Left lobe of liver (tissue), 2 donors: ENCODE measurements at regions not wholly inside any gene's neighbourhood (a gene's known extent, or its start where the extent isn't known, plus 50 kb on each side); places are given as distances from the start of the nearest gene placed in this dataset.
A peak's percentile ranks its signal among the peaks of the same experiment; 100 is the strongest.
"Not testable (repeated sequence)": the region's sequence is repeated elsewhere in the genome, so short reads cannot be mapped to it uniquely, and the experiment has no call there.

ENCODE experiments used
- ATAC-seq: fragments of 200-7000 bp; cut with Tn5 transposase; one replicate; pipeline ENCODE4 v1.9.1; 2020; ENCODE audit warnings: mild to moderate bottlenecking, moderate library complexity
- DNase-seq: peaks from one replicate; pipeline ENCODE4 v3.0.0-alpha.2; 2020; ENCODE audit warnings: low spot score
- donor health status: DM: no; HTN: no; CAD: no; lungs with moderate emphysema.
- donor health status: DM: no; HTN: yes; CAD: no.

DNA sequence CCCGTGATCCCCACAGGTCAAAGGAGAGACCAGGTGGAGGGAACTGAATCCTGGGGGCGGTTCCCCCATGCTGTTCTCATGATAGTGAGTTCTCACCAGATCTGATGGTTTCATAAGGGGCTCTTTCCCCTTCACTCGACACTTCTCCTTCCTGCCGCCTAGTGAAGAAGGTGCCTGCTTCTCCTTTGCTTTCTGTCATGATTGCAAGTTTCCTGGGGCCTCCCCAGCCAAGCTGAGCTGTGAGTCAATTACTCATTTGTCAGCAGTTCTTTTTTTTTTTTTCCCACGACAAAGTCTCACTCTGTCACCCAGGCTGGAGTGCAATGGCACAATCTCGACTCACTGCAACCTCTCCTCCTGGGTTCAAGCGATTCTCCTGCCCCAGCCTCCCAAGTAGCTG, 1530.4 kb downstream of the BRD1 start:
- ATAC-seq (no peak), DNase-seq (no peak)

GRCh38 chr22:48289954-48290353, 1527.5 kb downstream of the TBC1D22A start:
- not testable (repeated sequence) for ATAC-seq, DNase-seq

GRCh38 chr22:48288376-48288940, 1526.0 kb downstream of the TBC1D22A start:
- ATAC-seq (no peak), DNase-seq (no peak)

- ATAC-seq (no peak), DNase-seq (no peak)
Measured at GRCh38 chr22:48287031-48287430, 1524.6 kb downstream of the TBC1D22A start.

- ATAC-seq, result no peak
- DNase-seq, result no peak
Measured at GRCh38 chr22:48284671-48285070, 1522.2 kb downstream of the TBC1D22A start.

DNA sequence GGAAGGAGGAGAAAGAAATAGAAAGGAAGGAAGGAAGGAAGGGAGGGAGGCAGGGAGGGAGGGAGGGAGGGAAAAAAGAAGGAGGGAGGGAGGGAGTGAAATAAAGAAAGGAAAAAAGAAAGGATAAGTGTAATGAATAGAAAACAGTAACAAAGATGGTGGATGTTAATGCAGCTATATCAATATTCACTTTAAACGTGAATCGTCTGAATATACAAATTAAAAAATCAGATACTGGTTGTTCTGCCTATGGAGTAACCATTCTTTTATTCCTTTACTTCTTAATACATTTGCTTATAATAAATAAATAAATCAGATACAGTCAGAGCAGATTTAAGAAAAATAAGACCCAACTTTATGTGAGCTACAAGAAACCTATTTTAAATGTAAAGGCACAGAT, 1520.4 kb downstream of the TBC1D22A start:
- DNase-seq (no peak), ATAC-seq (no peak)

GRCh38 chr22:48279461-48279756, 1517.0 kb downstream of the TBC1D22A start:
- ATAC-seq (no peak), DNase-seq (no peak)

GRCh38 chr22:48278620-48279460, 1516.4 kb downstream of the TBC1D22A start:
- ATAC-seq (no peak), DNase-seq (no peak)

GRCh38 chr22:48277868-48278581, 1515.6 kb downstream of the TBC1D22A start:
- DNase-seq (no peak), ATAC-seq (no peak)

GRCh38 chr22:48276994-48277867, 1514.8 kb downstream of the TBC1D22A start:
- ATAC-seq (peak; percentile 26), DNase-seq (no peak)

DNA sequence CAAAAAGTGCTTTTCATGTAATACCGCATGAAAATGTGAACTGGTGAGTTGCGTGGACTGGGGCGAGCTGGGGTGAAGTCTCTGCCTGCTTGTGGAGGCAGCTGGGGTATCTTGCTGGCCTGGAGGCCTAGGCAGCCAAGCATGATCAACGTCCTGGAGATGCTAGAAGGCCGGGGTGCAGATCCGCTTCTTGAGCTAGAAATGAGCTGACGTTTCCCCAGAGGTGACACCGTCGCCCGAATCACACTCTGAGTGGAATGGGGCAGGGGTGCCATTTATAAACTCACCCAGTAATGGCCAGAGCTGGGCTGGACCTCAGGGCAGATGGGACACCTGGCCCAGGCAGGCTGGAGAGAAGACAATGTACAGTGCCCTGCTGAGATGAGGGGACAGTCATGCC, 1513.0 kb downstream of the TBC1D22A start:
- DNase-seq, result no peak
- ATAC-seq, result no peak

GRCh38 chr22:48270731-48271130, 1508.3 kb downstream of the TBC1D22A start:
- no peak for ATAC-seq
- DNase-seq, result no peak

DNA sequence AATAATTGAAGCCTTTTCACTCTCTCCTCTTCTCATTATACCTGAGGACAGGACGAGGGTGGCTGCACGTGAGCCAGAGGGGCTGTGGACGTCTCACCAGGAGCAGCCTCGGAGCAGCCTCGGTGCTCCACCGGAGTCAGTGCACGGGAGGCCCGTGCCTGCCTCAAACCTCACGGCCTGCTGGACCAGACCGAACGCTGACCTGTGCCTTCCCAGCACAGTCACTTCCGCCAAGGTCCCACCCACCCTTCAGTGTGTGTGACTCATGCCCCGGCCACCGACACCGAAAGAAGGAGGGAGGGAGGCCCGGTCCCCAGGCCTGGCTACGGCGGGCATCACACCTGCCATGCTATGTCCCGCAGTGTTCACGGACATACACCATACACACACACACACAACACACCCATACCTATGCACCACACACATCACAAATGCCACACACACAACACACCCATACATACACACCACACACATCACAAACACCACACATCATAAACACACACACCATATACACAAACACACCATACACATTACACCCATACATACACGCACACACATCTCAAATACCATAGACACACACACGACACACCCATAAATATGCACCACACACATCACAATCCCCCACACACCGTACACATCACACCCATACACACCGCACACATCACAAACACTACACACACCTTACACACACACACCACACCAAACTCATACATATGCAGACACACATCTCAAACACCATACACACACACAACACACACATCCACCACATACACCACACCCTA, 1506.5 kb downstream of the TBC1D22A start:
- ATAC-seq, result no peak

DNA sequence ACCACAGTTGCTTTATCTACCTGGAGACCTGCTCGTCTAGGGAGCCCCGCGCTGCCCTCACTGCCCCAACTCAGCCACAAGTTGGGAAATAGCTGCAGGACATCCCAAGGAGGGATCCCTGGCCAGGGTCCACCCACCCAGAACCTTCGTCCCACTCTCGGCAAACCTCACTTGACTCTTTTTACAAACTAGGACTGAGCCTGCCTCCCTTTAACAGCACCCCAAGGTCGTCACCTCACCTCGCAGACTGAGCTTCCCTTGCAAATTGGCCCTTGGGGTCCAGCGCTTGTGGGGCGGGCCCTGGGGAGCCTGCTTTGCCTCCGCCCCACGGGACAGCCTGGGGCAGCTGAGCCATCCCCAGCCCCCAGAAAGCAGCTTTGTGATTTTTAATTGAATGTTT, 1505.8 kb downstream of the TBC1D22A start:
- ATAC-seq (no peak), DNase-seq (no peak)

More for the DNA sequence above, 1506.5 kb downstream of the TBC1D22A start:
- no peak for DNase-seq

DNA sequence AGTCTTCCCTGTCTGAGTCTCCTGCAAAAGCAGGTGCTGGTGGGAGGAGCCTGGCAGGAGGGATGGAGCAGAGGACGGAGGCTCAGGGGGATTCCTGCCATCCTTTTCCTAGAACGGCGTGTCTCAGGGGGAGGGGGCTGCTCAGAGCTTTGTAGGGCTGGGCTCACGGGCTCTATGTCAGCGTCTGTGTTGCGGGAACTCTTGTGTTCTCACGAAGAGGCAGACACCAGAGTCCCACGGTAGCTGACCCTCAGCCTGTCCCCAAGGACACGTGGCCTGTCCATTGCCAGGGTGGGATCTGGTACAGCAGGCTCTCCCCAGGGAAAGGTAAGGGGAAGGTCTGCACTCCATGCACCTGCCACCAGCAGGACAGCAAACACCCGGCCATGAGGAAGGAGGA, 1505.2 kb downstream of the TBC1D22A start:
- DNase-seq, result no peak
- no peak for ATAC-seq

- no peak for DNase-seq
- ATAC-seq, result no peak
Measured at GRCh38 chr22:48265000-48265625, 1502.7 kb downstream of the TBC1D22A start.

- no peak for DNase-seq
- no peak for ATAC-seq
Measured at GRCh38 chr22:48264586-48264985, 1502.1 kb downstream of the TBC1D22A start.

DNA sequence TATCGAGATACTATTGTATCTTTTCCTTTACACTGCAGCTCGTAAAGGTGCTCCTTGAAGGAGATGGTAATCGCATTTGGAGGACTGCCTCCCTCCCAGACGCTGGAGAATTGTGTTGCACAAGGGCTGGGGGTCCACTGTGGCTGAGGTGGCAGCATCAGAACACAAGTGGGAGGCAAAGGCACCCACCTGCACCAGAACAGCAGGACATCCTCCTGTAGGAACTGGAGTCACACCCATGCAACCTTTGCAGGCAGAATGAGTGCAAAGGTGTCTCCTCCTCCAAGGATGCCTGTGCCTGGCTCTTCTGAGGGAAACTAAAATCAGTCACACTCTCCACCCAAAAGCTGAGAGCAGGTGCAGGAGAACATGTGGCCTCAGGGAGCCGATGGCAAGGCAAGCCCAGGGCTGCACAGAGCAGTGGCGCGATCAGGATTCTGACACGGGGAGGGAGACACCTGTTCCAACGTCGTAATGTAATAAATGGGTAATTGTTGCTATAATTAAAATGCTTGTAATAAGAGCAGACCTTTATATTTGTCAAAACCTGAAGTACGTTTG, 1501.4 kb downstream of the TBC1D22A start:
- ATAC-seq (no peak), DNase-seq (no peak)

DNA sequence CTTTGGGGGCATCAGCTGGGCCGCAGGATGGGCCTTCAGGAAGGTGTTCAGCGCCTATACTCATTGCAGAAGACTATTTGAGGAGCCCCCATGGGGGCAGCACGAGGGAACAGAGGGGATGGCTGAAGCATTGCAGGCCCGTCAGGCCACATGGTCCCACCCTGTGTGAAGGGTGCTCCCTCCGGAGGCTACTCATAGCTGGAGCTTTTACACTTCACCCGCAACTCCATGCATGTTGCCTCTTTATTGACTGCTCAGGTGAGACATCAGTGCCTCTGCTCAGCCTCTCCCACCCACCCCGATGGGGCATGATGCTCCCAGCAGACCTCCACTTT, 1500.9 kb downstream of the TBC1D22A start:
- ATAC-seq, result no peak
- DNase-seq, result no peak
